ENCODE measurements at regions not wholly inside any gene's neighbourhood (a gene's known extent, or its start where the extent isn't known, plus 50 kb on each side); places are given as distances from the start of the nearest gene placed in this dataset.

- Histone ChIP-seq H3K9ac (replicated peaks; ENCODE audit: extremely low read depth, insufficient read depth, low read length) (no peak overlapping the region), H3K9me1 (replicated peaks; ENCODE audit: control insufficient read depth, extremely low read depth, insufficient read depth, low read length) (no peaks in the 10 kb centered on the region), H2AFZ (ENCODE audit: low read depth, low read length) (no peak overlapping the region), H3K36me3 (ENCODE audit: control insufficient read depth in 2 of 2, extremely low read depth in 1 of 2, insufficient read depth in 2 of 2, low read length in 2 of 2) (no peaks in the 10 kb centered on the region), H4K20me1 (replicated peaks; ENCODE audit: control insufficient read depth, extremely low read depth, insufficient read depth, low read length) (no peaks in the 10 kb centered on the region), H3K4me3 (replicated peaks in 1 of 3; ENCODE audit: insufficient read depth in 1 of 3, low read depth in 1 of 3, low read length in 3 of 3) (no peak overlapping the region), H3K4me1 (ENCODE audit: control insufficient read depth, extremely low read depth, insufficient read depth, low read length) (peaks cover 7% of the 10 kb centered on the region), H3K27ac (ENCODE audit: insufficient read depth, low read depth, low read length) (no peak overlapping the region), H3K9me3 (replicated peaks; ENCODE audit: control insufficient read depth, insufficient read depth, low read length) (no peaks in the 10 kb centered on the region), H3K4me2 (ENCODE audit: insufficient read depth, low read length) (no peak overlapping the region), H3K79me2 (ENCODE audit: control insufficient read depth, insufficient read depth, low read length) (no peaks in the 10 kb centered on the region), H3K27me3 (ENCODE audit: control insufficient read depth in 2 of 2, insufficient read depth in 2 of 2, low read length in 2 of 2) (no peaks in the 10 kb centered on the region)
- intact Hi-C loops (cut with micrococcal nuclease) (no loop called here), dilution Hi-C loops (cut with MboI; ENCODE audit: extremely low pct_ligation_motif_present, low sequenced_read_pairs) (no loop called here)
- ChIA-PET POLR2A (no interaction called here), CTCF (no interaction called here)
- no TSS peak for BruUV-seq (replicated peaks)
- TF ChIP-seq MYC (IDR thresholded peaks at IDR 0.05; ENCODE audit: low read depth, low read length) (no peak), CTCF (IDR thresholded peaks at IDR 0.05; ENCODE audit: extremely low read depth in 1 of 2, insufficient read depth in 1 of 2, low read depth in 1 of 2, low read length in 2 of 2) (no peak), EZH2 (IDR thresholded peaks at IDR 0.05; ENCODE audit: borderline replicate concordance, low read depth, low read length, severe bottlenecking) (no peak), POLR2A (IDR thresholded peaks at IDR 0.05; ENCODE audit: low read depth, low read length) (no peak)
- no peak for FAIRE-seq
- DNase-seq (ENCODE audit: low read depth, low spot score) = no peak
Observed at GRCh38 chr6:112459758-112460304, 112.7 kb downstream of the RFPL4B start.

- DNase-seq (ENCODE audit: low read depth, low spot score) (no peak), FAIRE-seq (no peak)
- Histone ChIP-seq H3K36me3 (ENCODE audit: control insufficient read depth in 2 of 2, extremely low read depth in 1 of 2, insufficient read depth in 2 of 2, low read length in 2 of 2) (no peaks in the 10 kb centered on the region), H2AFZ (ENCODE audit: low read depth, low read length) (no peak overlapping the region), H3K79me2 (ENCODE audit: control insufficient read depth, insufficient read depth, low read length) (no peaks in the 10 kb centered on the region), H3K9ac (replicated peaks; ENCODE audit: extremely low read depth, insufficient read depth, low read length) (no peak overlapping the region), H3K4me3 (replicated peaks in 1 of 3; ENCODE audit: insufficient read depth in 1 of 3, low read depth in 1 of 3, low read length in 3 of 3) (no peak overlapping the region), H3K9me3 (replicated peaks; ENCODE audit: control insufficient read depth, insufficient read depth, low read length) (no peaks in the 10 kb centered on the region), H3K27ac (ENCODE audit: insufficient read depth, low read depth, low read length) (no peak overlapping the region), H3K4me2 (ENCODE audit: insufficient read depth, low read length) (no peak overlapping the region), H3K9me1 (replicated peaks; ENCODE audit: control insufficient read depth, extremely low read depth, insufficient read depth, low read length) (no peaks in the 10 kb centered on the region), H3K4me1 (ENCODE audit: control insufficient read depth, extremely low read depth, insufficient read depth, low read length) (peaks cover 7% of the 10 kb centered on the region), H4K20me1 (replicated peaks; ENCODE audit: control insufficient read depth, extremely low read depth, insufficient read depth, low read length) (no peaks in the 10 kb centered on the region), H3K27me3 (ENCODE audit: control insufficient read depth in 2 of 2, insufficient read depth in 2 of 2, low read length in 2 of 2) (no peaks in the 10 kb centered on the region)
- ChIA-PET CTCF (no interaction called here), POLR2A (no interaction called here)
- intact Hi-C loops (cut with micrococcal nuclease) = no loop called here
- BruUV-seq (replicated peaks) = no TSS peak
- dilution Hi-C loops (cut with MboI; ENCODE audit: extremely low pct_ligation_motif_present, low sequenced_read_pairs) = no loop called here
- TF ChIP-seq POLR2AphosphoS5 (IDR thresholded peaks at IDR 0.05; ENCODE audit: insufficient read depth, low read depth, low read length) = no peak
- TF ChIP-seq JUN (IDR thresholded peaks at IDR 0.05; ENCODE audit: borderline replicate concordance, insufficient read depth, insufficient read length, low read depth) = no peak
- no peak for TF ChIP-seq POLR2A (IDR thresholded peaks at IDR 0.05; ENCODE audit: low read depth, low read length)
- TF ChIP-seq EZH2 (IDR thresholded peaks at IDR 0.05; ENCODE audit: borderline replicate concordance, low read depth, low read length, severe bottlenecking) = no peak
- TF ChIP-seq FOS (IDR thresholded peaks at IDR 0.05; ENCODE audit: borderline replicate concordance, insufficient read depth, low read length) = no peak
- TF ChIP-seq GATA2 (IDR thresholded peaks at IDR 0.05; ENCODE audit: insufficient read depth, insufficient read length, low read depth, low read length) = no peak
- no peak for TF ChIP-seq MYC (IDR thresholded peaks at IDR 0.05; ENCODE audit: low read depth, low read length)
- TF ChIP-seq CTCF (IDR thresholded peaks at IDR 0.05; ENCODE audit: extremely low read depth in 1 of 2, insufficient read depth in 1 of 2, low read depth in 1 of 2, low read length in 2 of 2) = no peak
Observed at GRCh38 chr6:112464901-112465665, 118.0 kb downstream of the RFPL4B start.

Measured in endothelial cell of umbilical vein (primary cell).